ENCODE measurements at regions not wholly inside any gene's neighbourhood (a gene's known extent, or its start where the extent isn't known, plus 50 kb on each side); places are given as distances from the start of the nearest gene placed in this dataset.

- TF ChIP-seq EZH2 (IDR thresholded peaks at IDR 0.05; ENCODE audit: insufficient read depth, poor library complexity, severe bottlenecking) (no peak), EZH2phosphoT487 (IDR thresholded peaks at IDR 0.05; ENCODE audit: insufficient read depth, low read depth) (no peak)
Measured at GRCh38 chr5:71903808-71904207, 184.7 kb downstream of the CARTPT start.
